HCT116 (cell line): ENCODE measurements at regions not wholly inside any gene's neighbourhood (a gene's known extent, or its start where the extent isn't known, plus 50 kb on each side); places are given as distances from the start of the nearest gene placed in this dataset.

ENCODE experiments used
- ATAC-seq: fragments of 200-7000 bp; cut with Tn5 transposase; 2 replicates; pipeline ENCODE4 v1.9.1; 2020; ENCODE audit warnings: mild to moderate bottlenecking, moderate library complexity
- BruUV-seq: library from RNA; stranded (reverse); fragments of 400-500 nt; replicated peaks from 2 replicates; lab custom pipeline; 2021; lab: Mats Ljungman, UMichigan
- CTCF ChIA-PET: fragments of 300-600 bp; sonication (Branson Sonifier 250); formaldehyde crosslinking; loops from one replicate; lab custom pipeline; 2021; ENCODE audit warnings: antibody characterized with exemption; lab: Charles Lee
- POLR2A ChIA-PET: fragments of 300-600, 350-600 bp; sonication (Branson Sonifier 250); formaldehyde crosslinking; loops from one replicate; lab custom pipeline; 2021; ENCODE audit warnings: antibody characterized with exemption; lab: Charles Lee
- RAD21 ChIA-PET, 2 experiments: fragments of 300-600 bp; sonication (Branson Sonifier 250); formaldehyde crosslinking; loops; one replicate each; lab custom pipeline; 2023; ENCODE audit warnings: low total read pairs in 2 of 2; ENCODE audit not compliant: uncharacterized antibody in 2 of 2, unreplicated experiment in 2 of 2, low non-redundant PET in 1 of 2; lab: Charles Lee
- DNase-seq: peaks from one replicate; pipeline ENCODE4 v3.0.0-alpha.2; 2010; ENCODE audit warnings: low read depth, low spot score
- H2AFZ ChIP-seq: fragments of 200-600 bp; shearing (Covaris generic), sonication (generic); 2 replicates; pipeline ENCODE4 v1.6.1; 2017; ENCODE audit warnings: low read depth, mixed run types, mixed read lengths, antibody characterized with exemption, low read length; ENCODE audit not compliant: poor library complexity, severe bottlenecking
- H3K27ac ChIP-seq: 2 replicates; pipeline ENCODE4 v1.5.1; 2012; ENCODE audit warnings: low read depth, low read length
- H3K27me3 ChIP-seq: fragments of 200-600 bp; sonication (generic); 2 replicates; pipeline ENCODE4 v1.6.1; 2016; ENCODE audit warnings: mixed run types, low read length, mixed read lengths; ENCODE audit not compliant: insufficient read depth
- H3K36me3 ChIP-seq, 2 experiments: fragments of 200-500 bp in 1 of 2; fragments of 200-600 bp in 1 of 2; sonication (Bioruptor generic) in 1 of 2; sonication (generic) in 1 of 2; 2 replicates each; pipeline versions ENCODE4 v1.5.1 to v1.6.1; 2014 to 2016; ENCODE audit warnings: low read length in 2 of 2, inconsistent platforms in 1 of 2, mixed read lengths in 1 of 2, mixed run types in 1 of 2; ENCODE audit not compliant: insufficient read depth in 2 of 2, control insufficient read depth in 1 of 2
- H3K4me1 ChIP-seq, 2 experiments: fragments of 200-600 bp in 1 of 2; sonication (generic) in 1 of 2; 2 replicates each; pipeline versions ENCODE4 v1.5.1 to v1.6.1; 2012 to 2017; ENCODE audit warnings: low read length in 2 of 2, inconsistent platforms in 1 of 2, mild to moderate bottlenecking in 1 of 2, mixed read lengths in 1 of 2, mixed run types in 1 of 2, moderate library complexity in 1 of 2; ENCODE audit not compliant: insufficient read depth in 2 of 2, control insufficient read depth in 1 of 2
- H3K4me2 ChIP-seq: fragments of 200-600 bp; sonication (generic); 2 replicates; pipeline ENCODE4 v1.6.1; 2017; ENCODE audit warnings: mixed run types, low read length, mixed read lengths
- H3K4me3 ChIP-seq, 2 experiments: fragments of 200-600 bp in 1 of 2; sonication (generic) in 1 of 2; replicated peaks in 1 of 2; 2 replicates each; pipeline ENCODE4 v1.5.1; 2011 to 2016; ENCODE audit warnings: low read length in 2 of 2, control low read depth in 1 of 2, low read depth in 1 of 2, mild to moderate bottlenecking in 1 of 2, mixed read lengths in 1 of 2, mixed run types in 1 of 2
- H3K79me2 ChIP-seq: fragments of 200-600 bp; sonication (generic); 2 replicates; pipeline ENCODE4 v1.6.1; 2017; ENCODE audit warnings: mild to moderate bottlenecking, mixed run types, low read length, moderate library complexity, mixed read lengths; ENCODE audit not compliant: insufficient read depth
- H3K9ac ChIP-seq: fragments of 200-600 bp; sonication (generic); 2 replicates; pipeline ENCODE4 v1.6.1; 2016; ENCODE audit warnings: low read length, mixed read lengths
- H3K9me2 ChIP-seq: fragments of 200-600 bp; sonication (generic), shearing (Covaris generic); 2 replicates; pipeline ENCODE4 v1.6.1; 2017; ENCODE audit warnings: mixed run types, mild to moderate bottlenecking, moderate library complexity; ENCODE audit not compliant: insufficient read depth
- H3K9me3 ChIP-seq, 2 experiments: fragments of 200-500 bp in 1 of 2; fragments of 200-600 bp in 1 of 2; sonication (Bioruptor generic) in 1 of 2; sonication (generic) in 1 of 2; 2 replicates each; pipeline ENCODE4 v1.6.1; 2014 to 2017; ENCODE audit warnings: low read length in 2 of 2, mixed read lengths in 2 of 2, inconsistent platforms in 1 of 2, low read depth in 1 of 2, mild to moderate bottlenecking in 1 of 2, mixed run types in 1 of 2, moderate library complexity in 1 of 2; ENCODE audit not compliant: control insufficient read depth in 1 of 2, insufficient read depth in 1 of 2
- H4K20me1 ChIP-seq: fragments of 200-600 bp; sonication (generic), shearing (Covaris generic); 2 replicates; pipeline ENCODE4 v1.6.1; 2017; ENCODE audit warnings: mixed run types, mild to moderate bottlenecking, moderate library complexity; ENCODE audit not compliant: insufficient read depth
- ATF3 ChIP-seq: IDR thresholded peaks from 2 replicates; pipeline ENCODE4 v1.6.1; 2012
- CBX3 ChIP-seq: IDR thresholded peaks from 2 replicates; pipeline ENCODE4 v1.6.1; 2012; ENCODE audit warnings: low read depth
- ELF1 ChIP-seq: IDR thresholded peaks from 2 replicates; pipeline ENCODE4 v1.6.1; 2012; ENCODE audit warnings: low read depth, borderline replicate concordance
- EZH2 ChIP-seq: fragments of 200-600 bp; sonication (generic); IDR thresholded peaks from 2 replicates; pipeline ENCODE4 v1.6.1; 2017; ENCODE audit warnings: antibody characterized with exemption, mixed run types
- FOSL1 ChIP-seq: IDR thresholded peaks from 2 replicates; pipeline ENCODE4 v1.6.1; 2012; ENCODE audit warnings: low read depth
- POLR2A ChIP-seq: IDR thresholded peaks from 2 replicates; pipeline ENCODE4 v1.7.0; 2011; ENCODE audit warnings: borderline replicate concordance; ENCODE audit not compliant: insufficient read depth, insufficient read length; ENCODE audit errors: extremely low read depth
- POLR2AphosphoS5 ChIP-seq: IDR thresholded peaks from 2 replicates; pipeline ENCODE4 v1.6.1; 2011; ENCODE audit warnings: mild to moderate bottlenecking, low read depth, low read length, moderate library complexity
- SIN3A ChIP-seq: IDR thresholded peaks from 2 replicates; pipeline ENCODE4 v1.6.1; 2012; ENCODE audit warnings: low read depth
- SP1 ChIP-seq: IDR thresholded peaks from 2 replicates; pipeline ENCODE4 v1.6.1; 2012; ENCODE audit warnings: low read depth
- YY1 ChIP-seq: IDR thresholded peaks from 2 replicates; pipeline ENCODE4 v1.6.1; 2011; ENCODE audit warnings: low read length, low read depth, moderate library complexity, mild to moderate bottlenecking; ENCODE audit not compliant: insufficient replicate concordance; ENCODE audit errors: extremely low read depth
- intact Hi-C: fragments of 100-400 bp; cut with micrococcal nuclease; formaldehyde crosslinking; loops from 2 replicates; pipeline ENCODE4 v1.10.0; 2022
- TF ChIP-seq, protein P1 (sequence below): IDR thresholded peaks from 2 replicates; pipeline ENCODE4 v1.6.1; 2012

- Histone ChIP-seq H3K4me3 (no peak overlapping the region), H3K9ac (no peak overlapping the region), H3K36me3 (no peaks in the 10 kb centered on the region), H2AFZ (no peak overlapping the region), H3K79me2 (no peaks in the 10 kb centered on the region), H3K9me3 (peaks cover 0 to 34% of the 10 kb centered on the region in 2 experiments; a peak in 2 of 4 replicates), H3K4me1 (no peaks in the 10 kb centered on the region), H3K27me3 (no peaks in the 10 kb centered on the region), H4K20me1 (no peaks in the 10 kb centered on the region), H3K4me2 (no peak overlapping the region), H3K27ac (no peak overlapping the region), H3K9me2 (no peaks in the 10 kb centered on the region)
- intact Hi-C loops, result no loop called here
- POLR2A ChIA-PET, result no interaction called here
- RAD21 ChIA-PET, result no interaction called here
- BruUV-seq, result no TSS peak
- TF ChIP-seq EZH2, result no peak
- no peak for TF ChIP-seq CBX3
- no peak for TF ChIP-seq SIN3A
- TF ChIP-seq YY1, result no peak
- TF ChIP-seq POLR2AphosphoS5, result no peak
- TF ChIP-seq, protein P1, sequence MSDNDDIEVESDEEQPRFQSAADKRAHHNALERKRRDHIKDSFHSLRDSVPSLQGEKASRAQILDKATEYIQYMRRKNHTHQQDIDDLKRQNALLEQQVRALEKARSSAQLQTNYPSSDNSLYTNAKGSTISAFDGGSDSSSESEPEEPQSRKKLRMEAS, result no peak
- ATAC-seq (no peak), DNase-seq (no peak)
- CTCF ChIA-PET, result no interaction called here
These were observed 445.2 kb upstream of the CDH4 start for GRCh38 chr20:60806824-60807223.

DNA sequence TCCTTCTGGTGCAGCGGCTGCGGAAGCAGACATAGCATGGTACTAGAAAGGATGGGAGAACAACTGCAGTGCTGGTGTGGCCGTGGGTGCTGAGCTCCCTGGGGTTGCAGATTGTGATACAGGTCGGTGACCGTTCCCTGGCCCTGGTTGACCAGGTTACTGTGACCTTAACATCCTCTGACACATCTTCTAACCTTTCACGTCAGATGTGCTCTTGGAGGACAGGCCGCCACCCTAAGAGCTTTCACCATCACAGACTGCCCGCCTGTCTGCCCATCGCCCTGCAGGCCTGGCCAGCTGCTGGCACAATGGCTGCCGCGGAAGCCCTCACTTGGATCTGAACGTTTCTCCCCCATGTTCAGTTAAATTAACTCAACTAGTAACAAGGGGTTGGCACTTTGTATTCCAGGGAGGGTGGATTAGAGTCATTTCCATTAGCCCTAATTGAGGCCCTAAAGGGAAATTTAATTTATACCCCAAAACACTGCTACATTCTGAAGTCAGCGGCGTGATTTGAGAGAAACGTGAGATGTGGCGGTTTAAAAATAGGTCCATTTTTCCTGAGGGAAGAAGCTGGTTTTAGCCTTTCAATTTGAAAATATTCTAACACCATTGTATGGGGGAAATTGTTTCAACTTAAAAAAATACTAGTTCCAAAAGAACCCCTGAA, 443.9 kb upstream of the CDH4 start:
- intact Hi-C loops, result no loop called here
- CTCF ChIA-PET, result no interaction called here
- H3K9me3 ChIP-seq, result peaks cover 0 to 27% of the 10 kb centered on the region in 2 experiments; a peak in 2 of 4 replicates

More for the DNA sequence above, 443.9 kb upstream of the CDH4 start:
- TF ChIP-seq POLR2A (no peak), ATF3 (no peak), ELF1 (no peak), SP1 (no peak), FOSL1 (no peak)
- no TSS peak for BruUV-seq
- Histone ChIP-seq H3K79me2 (no peaks in the 10 kb centered on the region), H4K20me1 (no peaks in the 10 kb centered on the region), H3K36me3 (no peaks in the 10 kb centered on the region), H3K9me2 (no peaks in the 10 kb centered on the region), H3K27me3 (no peaks in the 10 kb centered on the region), H2AFZ (no peak overlapping the region), H3K4me1 (no peaks in the 10 kb centered on the region), H3K4me2 (no peak overlapping the region), H3K9ac (no peak overlapping the region), H3K4me3 (no peak overlapping the region), H3K27ac (no peak overlapping the region)
- POLR2A ChIA-PET, result no interaction called here
- RAD21 ChIA-PET, result no interaction called here
- ATAC-seq (no peak), DNase-seq (no peak)
